ENCODE measurements at regions not wholly inside any gene's neighbourhood (a gene's known extent, or its start where the extent isn't known, plus 50 kb on each side); places are given as distances from the start of the nearest gene placed in this dataset.

DNA sequence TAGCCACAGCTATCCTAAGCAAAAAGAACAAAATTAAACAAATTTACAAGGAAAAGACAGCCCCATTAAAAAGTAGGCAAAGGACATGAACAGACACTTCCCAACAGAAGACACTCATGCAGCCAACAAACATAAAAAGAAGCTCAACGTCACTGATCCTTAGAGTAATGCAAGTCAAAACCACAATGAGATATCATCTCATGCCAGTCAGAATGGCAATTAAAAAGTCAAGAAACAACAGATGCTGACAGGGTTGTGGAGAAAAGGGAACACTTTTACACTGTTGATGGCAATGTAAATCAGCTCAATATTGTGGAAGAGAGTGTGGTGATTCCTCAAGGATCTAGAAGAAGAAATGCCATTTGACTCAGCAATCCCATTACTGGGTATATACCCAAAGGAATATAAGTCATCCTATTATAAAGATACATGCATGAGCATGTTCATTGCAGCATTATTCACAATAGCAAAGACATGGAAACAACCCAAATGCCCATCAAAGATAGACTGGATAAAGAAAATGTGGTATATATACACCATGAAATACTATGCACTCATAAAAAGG is 163.0 kb upstream of the TET2 start:
- no peak overlapping the region for H3K4me3 ChIP-seq (ENCODE audit: low read depth in 1 of 2, low read length in 2 of 2)
- TF ChIP-seq EZH2 (IDR thresholded peaks at IDR 0.05; ENCODE audit: borderline replicate concordance, low read depth, low read length, severe bottlenecking) = no peak
- TF ChIP-seq, protein P1, sequence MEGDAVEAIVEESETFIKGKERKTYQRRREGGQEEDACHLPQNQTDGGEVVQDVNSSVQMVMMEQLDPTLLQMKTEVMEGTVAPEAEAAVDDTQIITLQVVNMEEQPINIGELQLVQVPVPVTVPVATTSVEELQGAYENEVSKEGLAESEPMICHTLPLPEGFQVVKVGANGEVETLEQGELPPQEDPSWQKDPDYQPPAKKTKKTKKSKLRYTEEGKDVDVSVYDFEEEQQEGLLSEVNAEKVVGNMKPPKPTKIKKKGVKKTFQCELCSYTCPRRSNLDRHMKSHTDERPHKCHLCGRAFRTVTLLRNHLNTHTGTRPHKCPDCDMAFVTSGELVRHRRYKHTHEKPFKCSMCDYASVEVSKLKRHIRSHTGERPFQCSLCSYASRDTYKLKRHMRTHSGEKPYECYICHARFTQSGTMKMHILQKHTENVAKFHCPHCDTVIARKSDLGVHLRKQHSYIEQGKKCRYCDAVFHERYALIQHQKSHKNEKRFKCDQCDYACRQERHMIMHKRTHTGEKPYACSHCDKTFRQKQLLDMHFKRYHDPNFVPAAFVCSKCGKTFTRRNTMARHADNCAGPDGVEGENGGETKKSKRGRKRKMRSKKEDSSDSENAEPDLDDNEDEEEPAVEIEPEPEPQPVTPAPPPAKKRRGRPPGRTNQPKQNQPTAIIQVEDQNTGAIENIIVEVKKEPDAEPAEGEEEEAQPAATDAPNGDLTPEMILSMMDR (IDR thresholded peaks at IDR 0.05; ENCODE audit: borderline replicate concordance, extremely low read depth, low read length, poor library complexity, severe bottlenecking) = no peak
- H3K4me2 ChIP-seq (ENCODE audit: insufficient read depth, low read length) = no peak overlapping the region
- no peak overlapping the region for H3K27ac ChIP-seq (ENCODE audit: low read length)
- no peaks in the 10 kb centered on the region for H3K79me2 ChIP-seq (ENCODE audit: insufficient read depth, low read length)
- no peak overlapping the region for H2AFZ ChIP-seq (ENCODE audit: low read depth, low read length)
- H4K20me1 ChIP-seq (ENCODE audit: insufficient read depth, low read length) = no peaks in the 10 kb centered on the region
- no peak overlapping the region for H3K9ac ChIP-seq (ENCODE audit: low read depth, low read length)
- no peaks in the 10 kb centered on the region for H3K27me3 ChIP-seq (ENCODE audit: insufficient read depth, low read length, poor library complexity)
- H3K9me3 ChIP-seq (ENCODE audit: insufficient read depth, low read length, severe bottlenecking) = no peaks in the 10 kb centered on the region
- DNase-seq = no peak
- H3K4me1 ChIP-seq (ENCODE audit: insufficient read depth, low read length) = no peaks in the 10 kb centered on the region
- ATAC-seq (ENCODE audit: insufficient read depth, low read depth) = peak; percentile 58
- no peaks in the 10 kb centered on the region for H3K36me3 ChIP-seq (ENCODE audit: insufficient read depth, low read length)

DNA sequence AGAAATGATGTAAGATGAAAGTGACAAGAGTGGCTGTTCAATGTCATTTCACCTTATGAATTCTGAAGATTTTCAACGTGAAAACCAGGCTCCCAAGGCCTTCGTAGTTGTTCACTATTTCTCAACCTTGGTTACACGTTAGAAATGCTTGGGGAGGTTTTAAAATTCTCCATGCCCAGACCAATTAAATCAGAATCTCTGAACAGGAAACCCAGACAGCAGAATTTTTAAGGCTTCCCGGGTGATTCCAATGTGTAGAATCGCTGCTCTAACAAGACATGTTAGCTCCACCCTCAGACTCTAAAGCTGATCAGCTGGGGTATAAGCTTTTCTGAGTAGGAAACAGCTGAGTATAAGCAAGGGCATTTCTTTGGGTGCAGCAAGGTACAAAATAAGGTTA is 160.4 kb upstream of the TET2 start:
- H3K4me3 ChIP-seq (ENCODE audit: low read depth in 1 of 2, low read length in 2 of 2) = no peak overlapping the region
- no peaks in the 10 kb centered on the region for H3K9me3 ChIP-seq (ENCODE audit: insufficient read depth, low read length, severe bottlenecking)
- H3K36me3 ChIP-seq (ENCODE audit: insufficient read depth, low read length) = no peaks in the 10 kb centered on the region
- no peaks in the 10 kb centered on the region for H3K27me3 ChIP-seq (ENCODE audit: insufficient read depth, low read length, poor library complexity)
- H3K79me2 ChIP-seq (ENCODE audit: insufficient read depth, low read length) = no peaks in the 10 kb centered on the region
- H3K4me1 ChIP-seq (ENCODE audit: insufficient read depth, low read length) = no peaks in the 10 kb centered on the region
- H2AFZ ChIP-seq (ENCODE audit: low read depth, low read length) = no peak overlapping the region
- no peak for ATAC-seq (ENCODE audit: insufficient read depth, low read depth)
- DNase-seq = no peak
- H3K9ac ChIP-seq (ENCODE audit: low read depth, low read length) = no peak overlapping the region
- TF ChIP-seq EZH2 (IDR thresholded peaks at IDR 0.05; ENCODE audit: borderline replicate concordance, low read depth, low read length, severe bottlenecking) = no peak
- TF ChIP-seq, protein P1 (IDR thresholded peaks at IDR 0.05; ENCODE audit: borderline replicate concordance, extremely low read depth, low read length, poor library complexity, severe bottlenecking) = no peak
- H4K20me1 ChIP-seq (ENCODE audit: insufficient read depth, low read length) = no peaks in the 10 kb centered on the region
- H3K27ac ChIP-seq (ENCODE audit: low read length) = no peak overlapping the region
- no peak overlapping the region for H3K4me2 ChIP-seq (ENCODE audit: insufficient read depth, low read length)

DNA sequence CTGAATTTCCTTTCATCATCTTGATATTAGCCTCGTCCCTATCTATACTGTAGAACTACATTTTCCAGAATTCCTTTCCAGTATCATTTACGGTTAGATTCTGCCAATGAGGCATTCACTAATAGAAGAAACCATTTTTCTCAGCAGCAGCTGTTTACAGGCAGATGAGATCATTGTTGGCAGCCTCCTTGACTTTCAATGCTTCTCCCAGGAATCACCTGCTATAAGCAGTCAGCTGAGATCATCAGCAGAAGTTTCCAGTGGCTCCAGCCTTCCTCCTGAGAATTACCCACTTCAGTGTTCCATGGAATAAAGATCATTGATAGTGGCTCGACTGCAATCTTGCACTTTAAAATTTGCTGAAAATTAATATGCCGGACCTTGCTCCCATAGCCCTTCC is 157.3 kb upstream of the TET2 start:
- no peaks in the 10 kb centered on the region for H3K27me3 ChIP-seq (ENCODE audit: insufficient read depth, low read length, poor library complexity)
- no peaks in the 10 kb centered on the region for H3K4me1 ChIP-seq (ENCODE audit: insufficient read depth, low read length)
- H3K4me2 ChIP-seq (ENCODE audit: insufficient read depth, low read length) = no peak overlapping the region
- no peaks in the 10 kb centered on the region for H4K20me1 ChIP-seq (ENCODE audit: insufficient read depth, low read length)
- H3K9me3 ChIP-seq (ENCODE audit: insufficient read depth, low read length, severe bottlenecking) = no peaks in the 10 kb centered on the region
- H3K27ac ChIP-seq (ENCODE audit: low read length) = no peak overlapping the region
- no peaks in the 10 kb centered on the region for H3K36me3 ChIP-seq (ENCODE audit: insufficient read depth, low read length)
- H3K9ac ChIP-seq (ENCODE audit: low read depth, low read length) = no peak overlapping the region
- no peaks in the 10 kb centered on the region for H3K79me2 ChIP-seq (ENCODE audit: insufficient read depth, low read length)
- no peak for TF ChIP-seq EZH2 (IDR thresholded peaks at IDR 0.05; ENCODE audit: borderline replicate concordance, low read depth, low read length, severe bottlenecking)
- TF ChIP-seq, protein P1 (IDR thresholded peaks at IDR 0.05; ENCODE audit: borderline replicate concordance, extremely low read depth, low read length, poor library complexity, severe bottlenecking) = no peak
- no peak for ATAC-seq (ENCODE audit: insufficient read depth, low read depth)
- H2AFZ ChIP-seq (ENCODE audit: low read depth, low read length) = no peak overlapping the region
- no peak for DNase-seq
- H3K4me3 ChIP-seq (ENCODE audit: low read depth in 1 of 2, low read length in 2 of 2) = no peak overlapping the region

DNA sequence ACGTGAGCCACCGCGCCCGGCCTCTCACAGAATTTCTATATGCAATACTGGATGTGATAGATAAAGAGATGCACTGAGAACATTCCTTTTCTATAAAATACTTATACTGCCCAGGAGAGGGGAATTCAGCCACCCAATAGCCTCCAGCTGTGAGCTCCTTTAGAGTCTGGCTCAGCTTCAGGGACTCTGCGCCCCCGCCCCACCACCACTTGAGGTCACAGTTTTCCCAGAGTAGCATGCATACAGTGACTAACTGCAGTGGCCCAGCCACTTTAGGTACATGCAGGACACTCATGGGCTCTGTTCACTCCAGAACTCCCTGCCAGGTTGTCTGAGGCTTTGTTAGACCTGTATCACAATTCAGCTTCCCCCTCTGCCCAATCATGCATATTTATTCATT is 144.4 kb upstream of the TET2 start:
- Histone ChIP-seq H3K4me1 (ENCODE audit: insufficient read depth, low read length) (no peaks in the 10 kb centered on the region), H3K4me2 (ENCODE audit: insufficient read depth, low read length) (no peak overlapping the region), H3K4me3 (ENCODE audit: low read depth in 1 of 2, low read length in 2 of 2) (no peak overlapping the region), H3K36me3 (ENCODE audit: insufficient read depth, low read length) (no peaks in the 10 kb centered on the region), H3K9ac (ENCODE audit: low read depth, low read length) (no peak overlapping the region), H2AFZ (ENCODE audit: low read depth, low read length) (no peak overlapping the region), H3K27me3 (ENCODE audit: insufficient read depth, low read length, poor library complexity) (no peaks in the 10 kb centered on the region), H4K20me1 (ENCODE audit: insufficient read depth, low read length) (no peaks in the 10 kb centered on the region), H3K27ac (ENCODE audit: low read length) (no peak overlapping the region), H3K9me3 (ENCODE audit: insufficient read depth, low read length, severe bottlenecking) (no peaks in the 10 kb centered on the region), H3K79me2 (ENCODE audit: insufficient read depth, low read length) (no peaks in the 10 kb centered on the region)
- no peak for ATAC-seq (ENCODE audit: insufficient read depth, low read depth)
- DNase-seq = no peak
- TF ChIP-seq, protein P1 (IDR thresholded peaks at IDR 0.05; ENCODE audit: borderline replicate concordance, extremely low read depth, low read length, poor library complexity, severe bottlenecking) = no peak
- no peak for TF ChIP-seq EZH2 (IDR thresholded peaks at IDR 0.05; ENCODE audit: borderline replicate concordance, low read depth, low read length, severe bottlenecking)

Data from DND-41 (cell line).